ENCODE measurements at regions not wholly inside any gene's neighbourhood (a gene's known extent, or its start where the extent isn't known, plus 50 kb on each side); places are given as distances from the start of the nearest gene placed in this dataset.

- TF ChIP-seq TCF12 (IDR thresholded peaks at IDR 0.05; ENCODE audit: low read depth) (no peak), EGR1 (IDR thresholded peaks at IDR 0.05) (no peak), ZBTB7A (IDR thresholded peaks at IDR 0.05; ENCODE audit: low read depth) (no peak), CREB1 (IDR thresholded peaks at IDR 0.05; ENCODE audit: low read depth) (no peak), USF1 (IDR thresholded peaks at IDR 0.05) (no peak), EP300 (IDR thresholded peaks at IDR 0.05; ENCODE audit: borderline replicate concordance) (no peak), FOXM1 (IDR thresholded peaks at IDR 0.05; ENCODE audit: borderline replicate concordance, low read depth) (no peak), CEBPB (IDR thresholded peaks at IDR 0.05) (no peak), YY1 (IDR thresholded peaks at IDR 0.05; ENCODE audit: low read depth) (no peak), MAX (IDR thresholded peaks at IDR 0.05) (no peak), TEAD4 (IDR thresholded peaks at IDR 0.05) (no peak), RAD21 (IDR thresholded peaks at IDR 0.05; ENCODE audit: low read depth) (no peak), REST (IDR thresholded peaks at IDR 0.05; ENCODE audit: low read depth) (no peak), TAF1 (IDR thresholded peaks at IDR 0.05; ENCODE audit: low read depth) (no peak), NFIC (IDR thresholded peaks at IDR 0.05) (no peak)
Observed at GRCh38 chr1:78319603-78320002, 171.2 kb upstream of the PTGFR start.

GRCh38 chr1:78322928-78323680, 167.7 kb upstream of the PTGFR start:
- TF ChIP-seq YY1 (IDR thresholded peaks at IDR 0.05; ENCODE audit: low read depth) (no peak), EGR1 (IDR thresholded peaks at IDR 0.05) (no peak), USF1 (IDR thresholded peaks at IDR 0.05) (no peak), CREB1 (IDR thresholded peaks at IDR 0.05; ENCODE audit: low read depth) (no peak), NFIC (IDR thresholded peaks at IDR 0.05) (no peak), FOXM1 (IDR thresholded peaks at IDR 0.05; ENCODE audit: borderline replicate concordance, low read depth) (no peak), ZBTB7A (IDR thresholded peaks at IDR 0.05; ENCODE audit: low read depth) (no peak), TAF1 (IDR thresholded peaks at IDR 0.05; ENCODE audit: low read depth) (no peak), CEBPB (IDR thresholded peaks at IDR 0.05) (no peak), RAD21 (IDR thresholded peaks at IDR 0.05; ENCODE audit: low read depth) (no peak), TCF12 (IDR thresholded peaks at IDR 0.05; ENCODE audit: low read depth) (no peak), MAX (IDR thresholded peaks at IDR 0.05) (no peak), EP300 (IDR thresholded peaks at IDR 0.05; ENCODE audit: borderline replicate concordance) (no peak), TEAD4 (IDR thresholded peaks at IDR 0.05) (no peak), REST (IDR thresholded peaks at IDR 0.05; ENCODE audit: low read depth) (no peak)

GRCh38 chr1:78325293-78325692, 165.5 kb upstream of the PTGFR start:
- TF ChIP-seq NFIC (IDR thresholded peaks at IDR 0.05) (no peak), USF1 (IDR thresholded peaks at IDR 0.05) (no peak), CEBPB (IDR thresholded peaks at IDR 0.05) (no peak), TAF1 (IDR thresholded peaks at IDR 0.05; ENCODE audit: low read depth) (no peak), EP300 (IDR thresholded peaks at IDR 0.05; ENCODE audit: borderline replicate concordance) (no peak), TCF12 (IDR thresholded peaks at IDR 0.05; ENCODE audit: low read depth) (no peak), FOXM1 (IDR thresholded peaks at IDR 0.05; ENCODE audit: borderline replicate concordance, low read depth) (no peak), ZBTB7A (IDR thresholded peaks at IDR 0.05; ENCODE audit: low read depth) (no peak)

GRCh38 chr1:78329475-78329874, 161.3 kb upstream of the PTGFR start:
- TF ChIP-seq USF1 (IDR thresholded peaks at IDR 0.05) (no peak), REST (IDR thresholded peaks at IDR 0.05; ENCODE audit: low read depth) (no peak), CEBPB (IDR thresholded peaks at IDR 0.05) (no peak), EGR1 (IDR thresholded peaks at IDR 0.05) (no peak), NFIC (IDR thresholded peaks at IDR 0.05) (no peak), MAX (IDR thresholded peaks at IDR 0.05) (no peak), FOXM1 (IDR thresholded peaks at IDR 0.05; ENCODE audit: borderline replicate concordance, low read depth) (no peak), EP300 (IDR thresholded peaks at IDR 0.05; ENCODE audit: borderline replicate concordance) (no peak), ZBTB7A (IDR thresholded peaks at IDR 0.05; ENCODE audit: low read depth) (no peak), RAD21 (IDR thresholded peaks at IDR 0.05; ENCODE audit: low read depth) (no peak), TCF12 (IDR thresholded peaks at IDR 0.05; ENCODE audit: low read depth) (no peak), CREB1 (IDR thresholded peaks at IDR 0.05; ENCODE audit: low read depth) (no peak), TAF1 (IDR thresholded peaks at IDR 0.05; ENCODE audit: low read depth) (no peak), YY1 (IDR thresholded peaks at IDR 0.05; ENCODE audit: low read depth) (no peak), TEAD4 (IDR thresholded peaks at IDR 0.05) (no peak)
